Peyer's patch (tissue), 4 donors: ENCODE measurements at regions not wholly inside any gene's neighbourhood (a gene's known extent, or its start where the extent isn't known, plus 50 kb on each side); places are given as distances from the start of the nearest gene placed in this dataset.

Source experiments
- POLR2A ChIP-seq, 2 donors: fragments of 450-650 bp; IDR thresholded peaks; one replicate each; pipeline ENCODE4 v1.5.1; 2017; ENCODE audit warnings: antibody characterized with exemption in 2 of 2, mild to moderate bottlenecking in 2 of 2, moderate library complexity in 2 of 2
- TF ChIP-seq, protein P1 (sequence below), 6 experiments: fragments of 450-650 bp in 4 of 6; fragments of 200-600 bp in 2 of 6; sonication (generic) in 1 of 6; IDR thresholded peaks; one replicate each; pipeline ENCODE4 v1.5.1; 2017 to 2019; ENCODE audit warnings: antibody characterized with exemption in 6 of 6, mild to moderate bottlenecking in 3 of 6, moderate library complexity in 1 of 6

DNA sequence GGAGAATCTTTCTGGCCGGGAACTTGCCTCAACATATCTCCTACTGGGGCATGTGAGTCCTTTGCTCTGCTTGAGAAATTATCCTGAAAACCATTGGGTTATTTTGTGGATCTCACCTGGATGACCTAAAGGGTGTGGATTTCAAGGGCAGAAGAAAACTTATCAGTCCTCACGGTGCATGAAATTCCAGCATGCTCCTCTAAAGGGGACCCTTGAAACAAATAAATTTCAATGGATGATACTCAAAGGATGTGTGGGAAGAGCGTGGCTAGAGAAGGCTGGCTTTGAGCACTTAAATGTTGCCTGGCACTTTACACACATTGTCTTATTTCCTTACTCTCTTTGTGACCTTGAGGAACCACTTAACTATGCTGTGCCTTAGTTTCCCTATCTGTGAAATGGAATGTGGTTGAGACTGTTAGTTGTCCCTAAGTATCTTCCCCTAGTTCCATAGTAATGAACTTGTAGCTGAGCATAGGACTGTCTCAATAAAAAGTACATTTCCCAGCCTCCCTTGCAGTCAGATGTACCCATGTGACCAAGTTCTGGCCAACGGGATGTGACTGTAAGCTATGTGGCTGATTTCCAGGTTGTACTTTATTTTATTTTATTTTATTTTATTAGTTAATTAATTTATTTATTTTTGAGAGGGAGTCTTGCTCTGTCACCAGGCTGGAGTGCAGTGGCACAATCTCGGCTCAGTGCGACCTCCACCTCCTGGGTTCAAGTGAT, 81.9 kb upstream of the PTPN1 start:
- TF ChIP-seq POLR2A (IDR thresholded peaks at IDR 0.05) = no peak
- TF ChIP-seq, protein P1, sequence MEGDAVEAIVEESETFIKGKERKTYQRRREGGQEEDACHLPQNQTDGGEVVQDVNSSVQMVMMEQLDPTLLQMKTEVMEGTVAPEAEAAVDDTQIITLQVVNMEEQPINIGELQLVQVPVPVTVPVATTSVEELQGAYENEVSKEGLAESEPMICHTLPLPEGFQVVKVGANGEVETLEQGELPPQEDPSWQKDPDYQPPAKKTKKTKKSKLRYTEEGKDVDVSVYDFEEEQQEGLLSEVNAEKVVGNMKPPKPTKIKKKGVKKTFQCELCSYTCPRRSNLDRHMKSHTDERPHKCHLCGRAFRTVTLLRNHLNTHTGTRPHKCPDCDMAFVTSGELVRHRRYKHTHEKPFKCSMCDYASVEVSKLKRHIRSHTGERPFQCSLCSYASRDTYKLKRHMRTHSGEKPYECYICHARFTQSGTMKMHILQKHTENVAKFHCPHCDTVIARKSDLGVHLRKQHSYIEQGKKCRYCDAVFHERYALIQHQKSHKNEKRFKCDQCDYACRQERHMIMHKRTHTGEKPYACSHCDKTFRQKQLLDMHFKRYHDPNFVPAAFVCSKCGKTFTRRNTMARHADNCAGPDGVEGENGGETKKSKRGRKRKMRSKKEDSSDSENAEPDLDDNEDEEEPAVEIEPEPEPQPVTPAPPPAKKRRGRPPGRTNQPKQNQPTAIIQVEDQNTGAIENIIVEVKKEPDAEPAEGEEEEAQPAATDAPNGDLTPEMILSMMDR (IDR thresholded peaks at IDR 0.05) = no peak
